T-helper 2 cell treated with Interferon-gamma antibody and Interleukin-4, amounts not matched to agents 5 μg/mL and 100 μg/mL, for 36 hours (primary cell): ENCODE measurements at regions not wholly inside any gene's neighbourhood (a gene's known extent, or its start where the extent isn't known, plus 50 kb on each side); places are given as distances from the start of the nearest gene placed in this dataset.
"Not testable (repeated sequence)": the region's sequence is repeated elsewhere in the genome, so short reads cannot be mapped to it uniquely, and the experiment has no call there.

ENCODE experiments used
- DNase-seq: peaks from one replicate; pipeline ENCODE4 v3.0.0; 2021; ENCODE audit warnings: low spot score
- H3K27ac Mint-ChIP-seq: one replicate; pipeline ENCODE4 v1.8.0; 2021; ENCODE audit warnings: mild to moderate bottlenecking, mixed read lengths
- H3K27me3 Mint-ChIP-seq: one replicate; pipeline ENCODE4 v1.8.0; 2021; ENCODE audit warnings: low read depth, mixed read lengths
- H3K36me3 Mint-ChIP-seq: one replicate; pipeline ENCODE4 v1.8.0; 2021; ENCODE audit warnings: low read depth, mixed read lengths
- H3K4me1 Mint-ChIP-seq: one replicate; pipeline ENCODE4 v1.8.0; 2021; ENCODE audit warnings: low read depth, mixed read lengths
- H3K4me3 Mint-ChIP-seq: one replicate; pipeline ENCODE4 v1.8.0; 2022; ENCODE audit warnings: mild to moderate bottlenecking, moderate library complexity, mixed read lengths
- H3K9me3 Mint-ChIP-seq: one replicate; pipeline ENCODE4 v1.8.0; 2021; ENCODE audit warnings: mixed read lengths

DNA sequence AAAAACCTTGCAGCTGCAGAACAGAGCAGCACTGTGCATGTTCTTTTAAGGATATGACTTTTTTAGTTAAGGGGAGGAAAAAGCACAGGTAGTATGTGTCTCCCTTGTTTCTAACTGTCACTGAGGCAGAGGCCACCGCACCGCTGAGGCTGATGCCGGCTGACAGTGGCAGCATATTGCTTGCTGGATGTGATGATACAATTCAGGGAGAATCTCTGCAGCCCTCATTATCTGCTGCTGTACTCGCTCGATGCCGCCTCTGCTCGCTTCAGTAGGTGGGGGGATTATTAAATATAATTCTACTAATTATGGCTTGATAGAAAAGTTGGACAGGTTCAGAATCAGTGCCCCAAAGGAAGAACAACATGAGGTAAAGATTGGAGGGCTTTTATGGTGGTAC, 378.8 kb upstream of the NOCT start:
- no peak overlapping the region for H3K4me3 Mint-ChIP-seq
- no peaks in the 10 kb centered on the region for H3K27me3 Mint-ChIP-seq
- H3K27ac Mint-ChIP-seq = no peak overlapping the region
- H3K36me3 Mint-ChIP-seq = no peaks in the 10 kb centered on the region
- no peaks in the 10 kb centered on the region for H3K9me3 Mint-ChIP-seq
- no peaks in the 10 kb centered on the region for H3K4me1 Mint-ChIP-seq
- no peak for DNase-seq

GRCh38 chr4:138634915-138635314, 380.7 kb upstream of the NOCT start:
- Mint-ChIP-seq H3K4me3 (no peak overlapping the region), H3K9me3 (no peaks in the 10 kb centered on the region), H3K27ac (no peak overlapping the region), H3K27me3 (no peaks in the 10 kb centered on the region), H3K4me1 (no peaks in the 10 kb centered on the region), H3K36me3 (no peaks in the 10 kb centered on the region)
- DNase-seq = no peak

GRCh38 chr4:138633580-138633904, 382.0 kb upstream of the NOCT start:
- H3K27me3 Mint-ChIP-seq = no peaks in the 10 kb centered on the region
- no peak for DNase-seq
- H3K4me1 Mint-ChIP-seq = no peaks in the 10 kb centered on the region
- H3K4me3 Mint-ChIP-seq = no peak overlapping the region
- H3K9me3 Mint-ChIP-seq = no peaks in the 10 kb centered on the region
- H3K27ac Mint-ChIP-seq = no peak overlapping the region
- H3K36me3 Mint-ChIP-seq = no peaks in the 10 kb centered on the region

- no peak overlapping the region for H3K27ac Mint-ChIP-seq
- no peaks in the 10 kb centered on the region for H3K9me3 Mint-ChIP-seq
- H3K4me3 Mint-ChIP-seq = no peak overlapping the region
- H3K36me3 Mint-ChIP-seq = no peaks in the 10 kb centered on the region
- H3K27me3 Mint-ChIP-seq = no peaks in the 10 kb centered on the region
- no peak for DNase-seq
- H3K4me1 Mint-ChIP-seq = no peaks in the 10 kb centered on the region
Observed at GRCh38 chr4:138632856-138633579, 382.6 kb upstream of the NOCT start.

GRCh38 chr4:138630666-138631065, 384.9 kb upstream of the NOCT start:
- Mint-ChIP-seq H3K9me3 (no peaks in the 10 kb centered on the region), H3K36me3 (no peaks in the 10 kb centered on the region), H3K27me3 (no peaks in the 10 kb centered on the region), H3K27ac (no peak overlapping the region), H3K4me1 (no peaks in the 10 kb centered on the region), H3K4me3 (no peak overlapping the region)
- DNase-seq = no peak

GRCh38 chr4:138629669-138630068, 385.9 kb upstream of the NOCT start:
- Mint-ChIP-seq H3K9me3 (no peaks in the 10 kb centered on the region), H3K36me3 (no peaks in the 10 kb centered on the region), H3K27me3 (no peaks in the 10 kb centered on the region)

DNA sequence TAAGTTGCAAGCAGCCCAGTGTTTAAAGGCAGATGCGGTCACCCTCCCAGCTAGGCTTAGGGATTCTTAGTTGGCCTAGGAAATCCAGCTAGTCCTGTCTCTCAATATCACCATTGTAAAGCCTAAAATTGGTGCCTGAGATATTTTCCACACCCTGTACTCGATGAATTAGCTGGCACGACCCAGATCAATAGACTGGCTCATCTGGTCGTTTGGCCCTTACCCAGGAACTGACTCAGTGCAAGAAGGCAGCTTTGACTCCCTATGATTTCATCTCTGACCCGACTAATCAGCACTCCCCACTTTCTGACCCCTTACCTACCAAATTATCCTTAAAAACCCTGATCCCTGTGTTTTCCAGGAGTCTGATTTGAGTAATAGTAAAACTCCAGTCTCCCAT, 384.9 kb upstream of the SLC7A11 start:
- Mint-ChIP-seq H3K27me3 (no peaks in the 10 kb centered on the region), H3K36me3 (no peaks in the 10 kb centered on the region), H3K9me3 (no peaks in the 10 kb centered on the region), H3K27ac (no peak overlapping the region), H3K4me1 (no peaks in the 10 kb centered on the region), H3K4me3 (no peak overlapping the region)
- no peak for DNase-seq

More at GRCh38 chr4:138629669-138630068, 385.9 kb upstream of the NOCT start:
- Mint-ChIP-seq H3K4me1 (no peaks in the 10 kb centered on the region), H3K27ac (no peak overlapping the region), H3K4me3 (no peak overlapping the region)
- DNase-seq = no peak

GRCh38 chr4:138622362-138622761, 380.2 kb upstream of the SLC7A11 start:
- H3K27ac Mint-ChIP-seq, H3K9me3 Mint-ChIP-seq, H3K4me3 Mint-ChIP-seq, H3K27me3 Mint-ChIP-seq, H3K36me3 Mint-ChIP-seq, DNase-seq, H3K4me1 Mint-ChIP-seq: not testable (repeated sequence)

GRCh38 chr4:138616775-138617174, 374.6 kb upstream of the SLC7A11 start:
- Mint-ChIP-seq H3K36me3 (no peaks in the 10 kb centered on the region), H3K4me3 (no peak overlapping the region), H3K9me3 (no peaks in the 10 kb centered on the region), H3K27me3 (no peaks in the 10 kb centered on the region), H3K4me1 (no peaks in the 10 kb centered on the region), H3K27ac (no peak overlapping the region)
- no peak for DNase-seq

DNA sequence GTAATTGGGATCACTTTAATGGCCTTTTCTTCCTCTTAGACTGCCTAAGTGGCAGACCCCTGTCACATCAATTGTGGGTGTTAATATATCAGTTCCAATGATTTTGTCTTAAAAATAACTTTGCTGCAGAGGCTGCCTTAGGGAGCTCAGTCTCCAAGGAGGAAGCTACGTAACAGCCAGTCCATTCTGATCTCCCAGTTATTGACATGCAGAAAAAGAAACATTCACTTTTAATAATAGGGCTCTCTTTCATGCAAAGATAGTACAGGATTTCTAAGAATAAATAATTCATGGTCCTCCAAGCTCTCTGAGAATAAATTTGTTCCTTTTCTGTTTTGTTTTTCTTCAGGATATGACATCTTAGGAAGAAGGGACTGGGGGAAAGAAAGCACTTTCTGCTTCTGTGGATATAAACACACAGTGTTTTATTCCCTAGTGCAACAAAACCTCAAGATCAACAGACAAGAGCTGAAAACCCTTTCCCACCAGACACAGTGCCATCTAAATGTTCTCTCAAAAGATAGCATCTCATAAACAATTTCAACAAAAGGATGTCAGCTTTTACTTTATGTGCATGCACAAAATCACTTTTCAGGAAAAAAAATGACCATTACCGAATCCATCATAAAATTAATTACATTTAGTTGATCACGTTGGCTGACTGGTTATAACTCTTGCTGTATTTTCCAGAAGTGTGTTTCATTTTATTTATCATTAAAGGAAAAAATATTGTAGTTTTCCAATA, 372.4 kb upstream of the SLC7A11 start:
- Mint-ChIP-seq H3K4me3 (no peak overlapping the region), H3K9me3 (no peaks in the 10 kb centered on the region), H3K27ac (no peak overlapping the region), H3K4me1 (no peaks in the 10 kb centered on the region), H3K27me3 (no peaks in the 10 kb centered on the region), H3K36me3 (no peaks in the 10 kb centered on the region)
- DNase-seq = no peak

GRCh38 chr4:138612428-138612827, 370.3 kb upstream of the SLC7A11 start:
- no peaks in the 10 kb centered on the region for H3K9me3 Mint-ChIP-seq
- H3K4me1 Mint-ChIP-seq = no peaks in the 10 kb centered on the region
- no peaks in the 10 kb centered on the region for H3K36me3 Mint-ChIP-seq
- no peak overlapping the region for H3K4me3 Mint-ChIP-seq
- H3K27ac Mint-ChIP-seq = no peak overlapping the region
- no peak for DNase-seq
- H3K27me3 Mint-ChIP-seq = no peaks in the 10 kb centered on the region

- H3K27me3 Mint-ChIP-seq = no peaks in the 10 kb centered on the region
- H3K36me3 Mint-ChIP-seq = no peaks in the 10 kb centered on the region
- H3K9me3 Mint-ChIP-seq = no peaks in the 10 kb centered on the region
- H3K4me3 Mint-ChIP-seq = no peak overlapping the region
- no peak overlapping the region for H3K27ac Mint-ChIP-seq
- no peak for DNase-seq
- no peaks in the 10 kb centered on the region for H3K4me1 Mint-ChIP-seq
Observed at GRCh38 chr4:138611721-138612120, 369.6 kb upstream of the SLC7A11 start.

GRCh38 chr4:138611017-138611416, 368.9 kb upstream of the SLC7A11 start:
- DNase-seq = no peak
- no peaks in the 10 kb centered on the region for H3K27me3 Mint-ChIP-seq
- no peak overlapping the region for H3K4me3 Mint-ChIP-seq
- H3K27ac Mint-ChIP-seq = no peak overlapping the region
- no peaks in the 10 kb centered on the region for H3K9me3 Mint-ChIP-seq
- no peaks in the 10 kb centered on the region for H3K36me3 Mint-ChIP-seq
- H3K4me1 Mint-ChIP-seq = no peaks in the 10 kb centered on the region

- H3K36me3 Mint-ChIP-seq = no peaks in the 10 kb centered on the region
- no peaks in the 10 kb centered on the region for H3K9me3 Mint-ChIP-seq
- no peak for DNase-seq
- H3K27me3 Mint-ChIP-seq = no peaks in the 10 kb centered on the region
- H3K27ac Mint-ChIP-seq = no peak overlapping the region
- H3K4me1 Mint-ChIP-seq = no peaks in the 10 kb centered on the region
- no peak overlapping the region for H3K4me3 Mint-ChIP-seq
Observed at GRCh38 chr4:138609943-138610350, 367.8 kb upstream of the SLC7A11 start.

- Mint-ChIP-seq H3K4me3 (no peak overlapping the region), H3K27ac (no peak overlapping the region), H3K36me3 (no peaks in the 10 kb centered on the region), H3K4me1 (no peaks in the 10 kb centered on the region), H3K9me3 (no peaks in the 10 kb centered on the region), H3K27me3 (no peaks in the 10 kb centered on the region)
- DNase-seq = no peak
Observed at GRCh38 chr4:138604556-138604955, 362.4 kb upstream of the SLC7A11 start.
